Hepatocyte (in vitro differentiated cells): ENCODE measurements at regions not wholly inside any gene's neighbourhood (a gene's known extent, or its start where the extent isn't known, plus 50 kb on each side); places are given as distances from the start of the nearest gene placed in this dataset.

Experiments used
- EZH2 ChIP-seq: fragments of 200-600 bp; sonication (generic); IDR thresholded peaks from 2 replicates; pipeline ENCODE4 v1.6.1; 2016; ENCODE audit warnings: antibody characterized with exemption, mild to moderate bottlenecking, borderline replicate concordance
- EZH2phosphoT487 ChIP-seq: fragments of 200-600 bp; sonication (generic); IDR thresholded peaks from one replicate; pipeline ENCODE4 v1.6.1; 2018; ENCODE audit warnings: antibody characterized with exemption, mild to moderate bottlenecking, low read depth, moderate library complexity; ENCODE audit not compliant: unreplicated experiment, severe bottlenecking
- TF ChIP-seq, protein P1 (sequence below): fragments of 200-600 bp; sonication (generic); IDR thresholded peaks from 2 replicates; pipeline ENCODE4 v1.5.1; 2016; ENCODE audit warnings: antibody characterized with exemption, mild to moderate bottlenecking; ENCODE audit not compliant: poor library complexity

DNA sequence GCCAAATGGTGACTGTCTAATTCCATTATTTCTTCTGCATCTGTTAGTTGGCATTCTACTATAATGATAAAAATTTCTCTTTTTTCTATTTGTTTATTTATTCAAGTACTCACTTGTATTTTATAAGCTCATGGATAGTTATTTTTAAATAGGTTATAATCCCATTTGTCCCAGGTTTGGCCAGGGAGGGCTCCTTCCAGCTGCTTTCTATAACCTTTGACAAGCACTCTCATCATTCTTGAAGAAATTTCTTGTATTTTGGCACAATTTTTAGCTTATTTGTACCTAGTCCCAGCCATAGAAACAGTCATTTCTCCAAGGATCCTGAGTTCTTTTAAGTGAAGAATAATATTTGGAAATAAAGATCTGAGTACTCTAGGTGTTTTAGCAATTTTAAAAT is 1038.6 kb upstream of the AGA start:
- TF ChIP-seq, protein P1, sequence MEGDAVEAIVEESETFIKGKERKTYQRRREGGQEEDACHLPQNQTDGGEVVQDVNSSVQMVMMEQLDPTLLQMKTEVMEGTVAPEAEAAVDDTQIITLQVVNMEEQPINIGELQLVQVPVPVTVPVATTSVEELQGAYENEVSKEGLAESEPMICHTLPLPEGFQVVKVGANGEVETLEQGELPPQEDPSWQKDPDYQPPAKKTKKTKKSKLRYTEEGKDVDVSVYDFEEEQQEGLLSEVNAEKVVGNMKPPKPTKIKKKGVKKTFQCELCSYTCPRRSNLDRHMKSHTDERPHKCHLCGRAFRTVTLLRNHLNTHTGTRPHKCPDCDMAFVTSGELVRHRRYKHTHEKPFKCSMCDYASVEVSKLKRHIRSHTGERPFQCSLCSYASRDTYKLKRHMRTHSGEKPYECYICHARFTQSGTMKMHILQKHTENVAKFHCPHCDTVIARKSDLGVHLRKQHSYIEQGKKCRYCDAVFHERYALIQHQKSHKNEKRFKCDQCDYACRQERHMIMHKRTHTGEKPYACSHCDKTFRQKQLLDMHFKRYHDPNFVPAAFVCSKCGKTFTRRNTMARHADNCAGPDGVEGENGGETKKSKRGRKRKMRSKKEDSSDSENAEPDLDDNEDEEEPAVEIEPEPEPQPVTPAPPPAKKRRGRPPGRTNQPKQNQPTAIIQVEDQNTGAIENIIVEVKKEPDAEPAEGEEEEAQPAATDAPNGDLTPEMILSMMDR = no peak
- TF ChIP-seq EZH2 (no peak), EZH2phosphoT487 (no peak)
